ENCODE measurements at regions not wholly inside any gene's neighbourhood (a gene's known extent, or its start where the extent isn't known, plus 50 kb on each side); places are given as distances from the start of the nearest gene placed in this dataset.

- TF ChIP-seq PKNOX1 (IDR thresholded peaks at IDR 0.05), result no peak
- TF ChIP-seq OTX1 (CRISPR knock-in tag; IDR thresholded peaks at IDR 0.05), result no peak
- no peak for TF ChIP-seq ZFP91 (CRISPR knock-in tag; IDR thresholded peaks at IDR 0.05)
- no peak for TF ChIP-seq CHCHD3 (CRISPR knock-in tag; IDR thresholded peaks at IDR 0.05)
- TF ChIP-seq KDM5B (IDR thresholded peaks at IDR 0.05; ENCODE audit: insufficient replicate concordance, low read depth, low read length), result no peak
- no peak for TF ChIP-seq E4F1 (CRISPR knock-in tag; IDR thresholded peaks at IDR 0.05; ENCODE audit: borderline replicate concordance)
- TF ChIP-seq ZNF696 (CRISPR knock-in tag; conservative IDR thresholded peaks at IDR 0.05), result no peak
- TF ChIP-seq EHMT2 (IDR thresholded peaks at IDR 0.05), result no peak
- TF ChIP-seq TAF7 (tag; IDR thresholded peaks at IDR 0.05), result no peak
- TF ChIP-seq POLR2G (IDR thresholded peaks at IDR 0.05; ENCODE audit: low read depth, low read length), result no peak
- peak; percentile 95 for TF ChIP-seq TEAD4 (IDR thresholded peaks at IDR 0.05; ENCODE audit: low read length)
- no peak for TF ChIP-seq TEAD4 (CRISPR knock-in tag; IDR thresholded peaks at IDR 0.05; ENCODE audit: borderline replicate concordance)
- no peak for TF ChIP-seq ZNF124 (CRISPR knock-in tag; IDR thresholded peaks at IDR 0.05)
- TF ChIP-seq FUS (optimal IDR thresholded peaks at IDR 0.05; ENCODE audit: low read depth, low read length), result no peak
- TF ChIP-seq, protein P1, sequence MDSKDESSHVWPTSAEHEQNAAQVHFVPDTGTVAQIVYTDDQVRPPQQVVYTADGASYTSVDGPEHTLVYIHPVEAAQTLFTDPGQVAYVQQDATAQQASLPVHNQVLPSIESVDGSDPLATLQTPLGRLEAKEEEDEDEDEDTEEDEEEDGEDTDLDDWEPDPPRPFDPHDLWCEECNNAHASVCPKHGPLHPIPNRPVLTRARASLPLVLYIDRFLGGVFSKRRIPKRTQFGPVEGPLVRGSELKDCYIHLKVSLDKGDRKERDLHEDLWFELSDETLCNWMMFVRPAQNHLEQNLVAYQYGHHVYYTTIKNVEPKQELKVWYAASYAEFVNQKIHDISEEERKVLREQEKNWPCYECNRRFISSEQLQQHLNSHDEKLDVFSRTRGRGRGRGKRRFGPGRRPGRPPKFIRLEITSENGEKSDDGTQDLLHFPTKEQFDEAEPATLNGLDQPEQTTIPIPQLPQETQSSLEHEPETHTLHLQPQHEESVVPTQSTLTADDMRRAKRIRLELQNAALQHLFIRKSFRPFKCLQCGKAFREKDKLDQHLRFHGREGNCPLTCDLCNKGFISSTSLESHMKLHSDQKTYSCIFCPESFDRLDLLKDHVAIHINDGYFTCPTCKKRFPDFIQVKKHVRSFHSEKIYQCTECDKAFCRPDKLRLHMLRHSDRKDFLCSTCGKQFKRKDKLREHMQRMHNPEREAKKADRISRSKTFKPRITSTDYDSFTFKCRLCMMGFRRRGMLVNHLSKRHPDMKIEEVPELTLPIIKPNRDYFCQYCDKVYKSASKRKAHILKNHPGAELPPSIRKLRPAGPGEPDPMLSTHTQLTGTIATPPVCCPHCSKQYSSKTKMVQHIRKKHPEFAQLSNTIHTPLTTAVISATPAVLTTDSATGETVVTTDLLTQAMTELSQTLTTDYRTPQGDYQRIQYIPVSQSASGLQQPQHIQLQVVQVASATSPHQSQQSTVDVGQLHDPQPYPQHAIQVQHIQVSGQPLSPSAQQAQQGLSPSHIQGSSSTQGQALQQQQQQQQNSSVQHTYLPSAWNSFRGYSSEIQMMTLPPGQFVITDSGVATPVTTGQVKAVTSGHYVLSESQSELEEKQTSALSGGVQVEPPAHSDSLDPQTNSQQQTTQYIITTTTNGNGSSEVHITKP (IDR thresholded peaks at IDR 0.05; ENCODE audit: partially characterized antibody), result no peak
- TF ChIP-seq CREB3L1 (IDR thresholded peaks at IDR 0.05; ENCODE audit: borderline replicate concordance, low read depth), result no peak
- no peak for TF ChIP-seq MAFG (tag; conservative IDR thresholded peaks at IDR 0.05)
- TF ChIP-seq SLC30A9 (CRISPR knock-in tag; IDR thresholded peaks at IDR 0.05), result no peak
Observed at GRCh38 chr3:118436697-118437262, 597.9 kb downstream of the IGSF11 start (continued).

All from K562 (cell line).